ENCODE measurements at regions not wholly inside any gene's neighbourhood (a gene's known extent, or its start where the extent isn't known, plus 50 kb on each side); places are given as distances from the start of the nearest gene placed in this dataset.
"Not testable (repeated sequence)": the region's sequence is repeated elsewhere in the genome, so short reads cannot be mapped to it uniquely, and the experiment has no call there.

- no peaks in the 10 kb centered on the region for H3K4me1 ChIP-seq
- WGBS, 3 donors, result 47 to 49% (median 48%) methylated on average over 4 of the region's 4 CpGs
- DNase-seq (no peak), ATAC-seq (no peak)
- H3K4me3 ChIP-seq, result no peak overlapping the region
- intact Hi-C loops (cut with DNase I), result no loop called here
- TF ChIP-seq CTCF (IDR thresholded peaks at IDR 0.05), result no peak
- H3K36me3 ChIP-seq (ENCODE audit: insufficient read depth in 1 of 2, low read depth in 1 of 2), result no peaks in the 10 kb centered on the region
- peaks cover 0 to 14% (median 2%) of the 10 kb centered on the region in 3 donors for H3K27me3 ChIP-seq (ENCODE audit: insufficient read depth in 3 of 3, low read length in 2 of 3)
- H3K27ac ChIP-seq, result no peak overlapping the region
- H3K9me3 ChIP-seq, result no peaks in the 10 kb centered on the region
Measured at GRCh38 chr5:30131-30530, 61.8 kb upstream of the PLEKHG4B start.

- intact Hi-C loops (cut with DNase I), result not testable (repeated sequence)
Measured at GRCh38 chr5:30556-30955, 61.4 kb upstream of the PLEKHG4B start.

DNA sequence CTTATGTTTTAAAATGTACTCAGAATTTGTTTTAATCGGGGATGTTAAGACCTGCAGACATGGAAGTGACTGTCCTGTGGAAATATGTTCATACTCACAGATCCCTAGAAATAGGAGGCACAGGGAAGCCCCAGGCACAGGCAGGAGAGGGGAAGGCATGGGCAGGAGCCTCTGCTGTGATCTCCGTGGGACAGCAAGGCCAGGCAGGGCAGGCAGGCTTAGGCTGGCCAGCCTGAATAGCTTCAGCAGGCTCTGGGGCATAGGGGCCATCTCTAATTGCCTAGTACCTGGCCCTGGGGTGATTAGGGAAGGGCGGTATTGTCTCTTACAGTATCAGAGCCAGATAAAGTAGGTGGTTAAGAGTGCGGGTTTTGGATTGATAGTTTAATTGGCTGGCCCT is 59.8 kb upstream of the PLEKHG4B start:
- no peak for TF ChIP-seq CTCF (IDR thresholded peaks at IDR 0.05)
- H3K4me3 ChIP-seq, result no peak overlapping the region
- intact Hi-C loops (cut with DNase I), result no loop called here
- no peak for ATAC-seq
- H3K27ac ChIP-seq, result no peak overlapping the region
- H3K4me1 ChIP-seq, result no peaks in the 10 kb centered on the region
- no peak for DNase-seq
- H3K36me3 ChIP-seq (ENCODE audit: insufficient read depth in 1 of 2, low read depth in 1 of 2), result no peaks in the 10 kb centered on the region
- no peaks in the 10 kb centered on the region for H3K9me3 ChIP-seq
- peaks cover 0 to 14% (median 2%) of the 10 kb centered on the region in 3 donors for H3K27me3 ChIP-seq (ENCODE audit: insufficient read depth in 3 of 3, low read length in 2 of 3)
- WGBS, 3 donors, result 73 to 81% (median 81%) methylated on average over 4 of the region's 4 CpGs

More at GRCh38 chr5:30556-30955, 61.4 kb upstream of the PLEKHG4B start:
- not testable (repeated sequence) for H3K27ac ChIP-seq; H3K4me1 ChIP-seq; H3K4me3 ChIP-seq; H3K9me3 ChIP-seq; H3K36me3 ChIP-seq (ENCODE audit: insufficient read depth in 1 of 2, low read depth in 1 of 2); DNase-seq; ATAC-seq
- 59 to 63% (median 61%) methylated on average over 6 of the region's 6 CpGs for WGBS, 3 donors
- H3K27me3 ChIP-seq (ENCODE audit: insufficient read depth in 3 of 3, low read length in 2 of 3), result peaks cover 0 to 14% (median 2%) of the 10 kb centered on the region in 3 donors

- ATAC-seq; H3K9me3 ChIP-seq; H3K4me1 ChIP-seq; DNase-seq; intact Hi-C loops (cut with DNase I); H3K36me3 ChIP-seq (ENCODE audit: insufficient read depth in 1 of 2, low read depth in 1 of 2); H3K27ac ChIP-seq; H3K4me3 ChIP-seq: not testable (repeated sequence)
- H3K27me3 ChIP-seq (ENCODE audit: insufficient read depth in 3 of 3, low read length in 2 of 3), result peaks cover 5 to 27% (median 5%) of the 10 kb centered on the region in 3 donors
Measured at GRCh38 chr5:35521-35920, 56.4 kb upstream of the PLEKHG4B start.

DNA sequence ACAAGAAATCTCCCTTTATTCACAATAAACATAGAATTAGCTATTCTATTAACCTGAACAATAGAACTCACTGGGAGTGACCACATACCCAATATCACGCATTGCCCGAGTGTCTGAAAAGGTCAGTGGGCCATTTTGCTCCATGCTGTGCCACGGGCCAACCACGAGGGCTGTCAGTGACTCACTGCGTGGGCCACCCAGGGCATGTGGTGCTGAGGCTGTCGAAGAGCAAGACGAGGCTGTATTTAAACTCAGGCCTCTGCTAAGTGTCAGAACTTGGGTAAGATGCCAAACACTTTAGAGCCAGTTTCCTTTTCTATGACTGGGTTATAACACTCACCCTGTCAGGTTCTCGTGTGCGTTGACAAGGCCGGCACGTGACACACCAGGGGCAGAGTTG is 54.8 kb upstream of the PLEKHG4B start:
- H3K9me3 ChIP-seq; H3K36me3 ChIP-seq (ENCODE audit: insufficient read depth in 1 of 2, low read depth in 1 of 2); intact Hi-C loops (cut with DNase I); H3K27ac ChIP-seq; DNase-seq; H3K4me1 ChIP-seq; H3K4me3 ChIP-seq: not testable (repeated sequence)
- 60 to 73% (median 68%) methylated on average over 11 of the region's 11 CpGs for WGBS, 3 donors
- H3K27me3 ChIP-seq (ENCODE audit: insufficient read depth in 3 of 3, low read length in 2 of 3), result peaks cover 3 to 23% (median 5%) of the 10 kb centered on the region in 3 donors
- ATAC-seq, result peak in 1 of 4 donors; percentile 88

- DNase-seq, result no peak
- no peak overlapping the region for H3K4me3 ChIP-seq
- peaks cover 3 to 21% (median 5%) of the 10 kb centered on the region in 3 donors for H3K27me3 ChIP-seq (ENCODE audit: insufficient read depth in 3 of 3, low read length in 2 of 3)
- no peaks in the 10 kb centered on the region for H3K9me3 ChIP-seq
- TF ChIP-seq CTCF (IDR thresholded peaks at IDR 0.05), result no peak
- no peaks in the 10 kb centered on the region for H3K36me3 ChIP-seq (ENCODE audit: insufficient read depth in 1 of 2, low read depth in 1 of 2)
- intact Hi-C loops (cut with DNase I), result no loop called here
- H3K27ac ChIP-seq, result no peak overlapping the region
- no peaks in the 10 kb centered on the region for H3K4me1 ChIP-seq
- WGBS, 3 donors, result 69 to 75% (median 72%) methylated on average over 13 of the region's 13 CpGs
- no peak for ATAC-seq
Measured at GRCh38 chr5:39979-40583, 51.9 kb upstream of the PLEKHG4B start.
